Gastroesophageal sphincter (tissue), 3 donors: ENCODE measurements at regions not wholly inside any gene's neighbourhood (a gene's known extent, or its start where the extent isn't known, plus 50 kb on each side); places are given as distances from the start of the nearest gene placed in this dataset.

ENCODE experiments used
- CTCF ChIP-seq, 4 experiments: fragments of 200-600 bp in 2 of 4; fragments of 450-650 bp in 2 of 4; sonication (generic) in 1 of 4; IDR thresholded peaks; one replicate each; pipeline ENCODE4 v1.5.1; 2017 to 2019; ENCODE audit warnings: antibody characterized with exemption in 4 of 4, mild to moderate bottlenecking in 2 of 4, moderate library complexity in 2 of 4
- POLR2A ChIP-seq, 2 donors: fragments of 450-650 bp; IDR thresholded peaks; one replicate each; pipeline ENCODE4 v1.6.1; 2017; ENCODE audit warnings: antibody characterized with exemption in 2 of 2, mild to moderate bottlenecking in 2 of 2, moderate library complexity in 1 of 2
- POLR2AphosphoS5 ChIP-seq: sonication (generic); formaldehyde crosslinking; IDR thresholded peaks from one replicate; pipeline ENCODE4 v1.6.1; 2017; ENCODE audit warnings: antibody characterized with exemption

GRCh38 chr13:73412933-73413332 lies 354.1 kb downstream of the KLF5 start:
- TF ChIP-seq POLR2AphosphoS5 (no peak), CTCF (IDR thresholded peaks at IDR 0.05) (no peak), POLR2A (IDR thresholded peaks at IDR 0.05) (no peak)
